ENCODE measurements at regions not wholly inside any gene's neighbourhood (a gene's known extent, or its start where the extent isn't known, plus 50 kb on each side); places are given as distances from the start of the nearest gene placed in this dataset.

- Histone ChIP-seq H3K36me3 (ENCODE audit: control insufficient read depth, insufficient read depth, low read length) (no peaks in the 10 kb centered on the region; the same call in 1 of the 2 replicates), H3K27me3 (ENCODE audit: control insufficient read depth, insufficient read depth, low read length) (no peaks in the 10 kb centered on the region), H3K4me3 (ENCODE audit: low read depth in 2 of 2, low read length in 2 of 2) (no peak overlapping the region), H3K27ac (ENCODE audit: low read length) (no peak overlapping the region), H3K4me1 (ENCODE audit: control insufficient read depth, insufficient read depth, low read length) (no peaks in the 10 kb centered on the region), H3K9me3 (ENCODE audit: control insufficient read depth, insufficient read depth, low read depth, low read length) (no peaks in the 10 kb centered on the region)
- intact Hi-C loops (cut with micrococcal nuclease; ENCODE audit: unreplicated experiment) (no loop called here), in situ Hi-C loops (cut with HindIII; ENCODE audit: low pct_unique_long_range_greater_than_20kb, low sequenced_read_pairs) (no loop called here)
- BruUV-seq (replicated peaks), result no TSS peak
- no peak for DNase-seq (ENCODE audit: low read depth, low spot score)
- TF ChIP-seq POLR2AphosphoS5 (IDR thresholded peaks at IDR 0.05; ENCODE audit: low read depth, low read length) (no peak), SIN3A (IDR thresholded peaks at IDR 0.05; ENCODE audit: borderline replicate concordance, insufficient read depth, low read depth, low read length) (no peak), CTCF (IDR thresholded peaks at IDR 0.05) (no peak), TCF7L2 (IDR thresholded peaks at IDR 0.05; ENCODE audit: low read depth, low read length) (no peak)
- TF ChIP-seq, protein P1, sequence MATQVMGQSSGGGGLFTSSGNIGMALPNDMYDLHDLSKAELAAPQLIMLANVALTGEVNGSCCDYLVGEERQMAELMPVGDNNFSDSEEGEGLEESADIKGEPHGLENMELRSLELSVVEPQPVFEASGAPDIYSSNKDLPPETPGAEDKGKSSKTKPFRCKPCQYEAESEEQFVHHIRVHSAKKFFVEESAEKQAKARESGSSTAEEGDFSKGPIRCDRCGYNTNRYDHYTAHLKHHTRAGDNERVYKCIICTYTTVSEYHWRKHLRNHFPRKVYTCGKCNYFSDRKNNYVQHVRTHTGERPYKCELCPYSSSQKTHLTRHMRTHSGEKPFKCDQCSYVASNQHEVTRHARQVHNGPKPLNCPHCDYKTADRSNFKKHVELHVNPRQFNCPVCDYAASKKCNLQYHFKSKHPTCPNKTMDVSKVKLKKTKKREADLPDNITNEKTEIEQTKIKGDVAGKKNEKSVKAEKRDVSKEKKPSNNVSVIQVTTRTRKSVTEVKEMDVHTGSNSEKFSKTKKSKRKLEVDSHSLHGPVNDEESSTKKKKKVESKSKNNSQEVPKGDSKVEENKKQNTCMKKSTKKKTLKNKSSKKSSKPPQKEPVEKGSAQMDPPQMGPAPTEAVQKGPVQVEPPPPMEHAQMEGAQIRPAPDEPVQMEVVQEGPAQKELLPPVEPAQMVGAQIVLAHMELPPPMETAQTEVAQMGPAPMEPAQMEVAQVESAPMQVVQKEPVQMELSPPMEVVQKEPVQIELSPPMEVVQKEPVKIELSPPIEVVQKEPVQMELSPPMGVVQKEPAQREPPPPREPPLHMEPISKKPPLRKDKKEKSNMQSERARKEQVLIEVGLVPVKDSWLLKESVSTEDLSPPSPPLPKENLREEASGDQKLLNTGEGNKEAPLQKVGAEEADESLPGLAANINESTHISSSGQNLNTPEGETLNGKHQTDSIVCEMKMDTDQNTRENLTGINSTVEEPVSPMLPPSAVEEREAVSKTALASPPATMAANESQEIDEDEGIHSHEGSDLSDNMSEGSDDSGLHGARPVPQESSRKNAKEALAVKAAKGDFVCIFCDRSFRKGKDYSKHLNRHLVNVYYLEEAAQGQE (IDR thresholded peaks at IDR 0.05; ENCODE audit: insufficient read depth in 1 of 2, low read depth in 2 of 2, low read length in 1 of 2), result no peak
- POLR2A ChIA-PET, result no interaction called here
- CTCF ChIA-PET, result no interaction called here
- no peak for ATAC-seq
These were observed 207.1 kb upstream of the KYNU start for GRCh38 chr2:142670362-142670761.

DNA sequence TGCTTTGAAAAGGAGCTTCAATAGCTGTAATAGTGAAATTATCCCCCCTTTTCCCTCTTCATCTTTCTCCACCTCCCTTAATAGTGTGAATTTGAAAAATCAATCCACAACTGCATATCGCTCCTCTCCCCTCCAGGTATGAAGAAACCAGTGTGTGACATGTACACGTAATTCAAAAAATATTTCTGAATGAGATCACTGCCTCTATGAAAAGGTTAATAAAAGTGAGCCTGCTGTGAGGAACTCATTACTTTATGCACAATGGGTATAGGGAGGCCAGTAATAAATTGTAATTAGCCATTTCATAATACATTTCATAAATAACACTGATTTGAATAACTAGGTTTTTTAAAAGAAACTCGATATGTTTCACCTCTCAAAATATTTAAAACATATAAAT, 209.0 kb upstream of the KYNU start:
- DNase-seq (ENCODE audit: low read depth, low spot score) (no peak), ATAC-seq (no peak)
- BruUV-seq (replicated peaks), result no TSS peak
- ChIA-PET CTCF (no interaction called here), POLR2A (no interaction called here)
- intact Hi-C loops (cut with micrococcal nuclease; ENCODE audit: unreplicated experiment) (no loop called here), in situ Hi-C loops (cut with HindIII; ENCODE audit: low pct_unique_long_range_greater_than_20kb, low sequenced_read_pairs) (no loop called here)
- Histone ChIP-seq H3K9me3 (ENCODE audit: control insufficient read depth, insufficient read depth, low read depth, low read length) (no peaks in the 10 kb centered on the region), H3K36me3 (ENCODE audit: control insufficient read depth, insufficient read depth, low read length) (no peaks in the 10 kb centered on the region; the same call in 1 of the 2 replicates), H3K4me1 (ENCODE audit: control insufficient read depth, insufficient read depth, low read length) (no peaks in the 10 kb centered on the region), H3K27me3 (ENCODE audit: control insufficient read depth, insufficient read depth, low read length) (no peaks in the 10 kb centered on the region), H3K27ac (ENCODE audit: low read length) (no peak overlapping the region), H3K4me3 (ENCODE audit: low read depth in 2 of 2, low read length in 2 of 2) (no peak overlapping the region)
- TF ChIP-seq TCF7L2 (IDR thresholded peaks at IDR 0.05; ENCODE audit: low read depth, low read length), result no peak
- TF ChIP-seq CTCF (IDR thresholded peaks at IDR 0.05), result no peak
- no peak for TF ChIP-seq SIN3A (IDR thresholded peaks at IDR 0.05; ENCODE audit: borderline replicate concordance, insufficient read depth, low read depth, low read length)
- TF ChIP-seq, protein P1 (IDR thresholded peaks at IDR 0.05; ENCODE audit: insufficient read depth in 1 of 2, low read depth in 2 of 2, low read length in 1 of 2), result no peak
- no peak for TF ChIP-seq POLR2AphosphoS5 (IDR thresholded peaks at IDR 0.05; ENCODE audit: low read depth, low read length)
